Panc1 (cell line): ENCODE measurements at regions not wholly inside any gene's neighbourhood (a gene's known extent, or its start where the extent isn't known, plus 50 kb on each side); places are given as distances from the start of the nearest gene placed in this dataset.
A peak's percentile ranks its signal among the peaks of the same experiment; 100 is the strongest.

Experiments
- ATAC-seq: fragments of 200-7000 bp; cut with Tn5 transposase; 2 replicates; pipeline ENCODE4 v1.9.1; 2020; ENCODE audit warnings: mild to moderate bottlenecking, moderate library complexity
- BruUV-seq: library from RNA; stranded (reverse); fragments of 400-500 nt; replicated peaks from 2 replicates; lab custom pipeline; 2021; lab: Mats Ljungman, UMichigan
- CTCF ChIA-PET: fragments of 300-600 bp; sonication (Branson Sonifier 250); formaldehyde crosslinking; loops from one replicate; lab custom pipeline; 2022; ENCODE audit warnings: antibody characterized with exemption; lab: Charles Lee
- POLR2A ChIA-PET: fragments of 300-600 bp; sonication (Branson Sonifier 250); formaldehyde crosslinking; loops from one replicate; lab custom pipeline; 2022; ENCODE audit warnings: antibody characterized with exemption; lab: Charles Lee
- DNase-seq: peaks from one replicate; pipeline ENCODE4 v3.0.0-alpha.2; 2010; ENCODE audit warnings: low read depth, low spot score
- H3K27ac ChIP-seq: 2 replicates; pipeline ENCODE4 v1.5.1; 2011; ENCODE audit warnings: mild to moderate bottlenecking, low read length, inconsistent platforms
- H3K27me3 ChIP-seq: fragments of 200-500 bp; sonication (Bioruptor generic); 2 replicates; pipeline ENCODE4 v1.6.0; 2014; ENCODE audit warnings: low read length, inconsistent platforms; ENCODE audit not compliant: control insufficient read depth, insufficient read depth
- H3K36me3 ChIP-seq: fragments of 200-500 bp; sonication (Bioruptor generic); 2 replicates; pipeline ENCODE4 v1.5.1; 2014; ENCODE audit warnings: inconsistent platforms, mild to moderate bottlenecking, low read length, moderate library complexity; ENCODE audit not compliant: control insufficient read depth, insufficient read depth
- H3K4me1 ChIP-seq: 2 replicates; pipeline ENCODE4 v1.5.1; 2011; ENCODE audit warnings: inconsistent platforms, mild to moderate bottlenecking, low read length, moderate library complexity; ENCODE audit not compliant: control insufficient read depth, insufficient read depth
- H3K4me3 ChIP-seq, 2 experiments: 2 replicates each; pipeline ENCODE4 v1.5.1; 2011 to 2012; ENCODE audit warnings: low read depth in 2 of 2, low read length in 2 of 2, mild to moderate bottlenecking in 2 of 2, inconsistent platforms in 1 of 2, moderate library complexity in 1 of 2
- H3K9me3 ChIP-seq: fragments of 200-500 bp; sonication (Bioruptor generic); 2 replicates; pipeline ENCODE4 v1.5.1; 2014; ENCODE audit warnings: low read depth, mild to moderate bottlenecking, inconsistent platforms, low read length, moderate library complexity; ENCODE audit not compliant: control insufficient read depth, insufficient read depth
- CTCF ChIP-seq: fragments of 450-650 bp; IDR thresholded peaks from 2 replicates; pipeline ENCODE4 v1.5.1; 2017; ENCODE audit warnings: mild to moderate bottlenecking
- POLR2AphosphoS5 ChIP-seq: IDR thresholded peaks from 2 replicates; pipeline ENCODE4 v1.6.1; 2012; ENCODE audit warnings: mild to moderate bottlenecking, low read depth, low read length, moderate library complexity
- REST ChIP-seq, 2 experiments: IDR thresholded peaks; 2 replicates each; pipeline ENCODE4 v1.6.1; 2011 to 2012; ENCODE audit warnings: low read depth in 2 of 2, control low read depth in 1 of 2, low read length in 1 of 2, mild to moderate bottlenecking in 1 of 2, moderate library complexity in 1 of 2; ENCODE audit not compliant: insufficient read depth in 1 of 2
- SIN3A ChIP-seq: IDR thresholded peaks from 2 replicates; pipeline ENCODE4 v1.6.1; 2012; ENCODE audit warnings: low read depth, mild to moderate bottlenecking, low read length, moderate library complexity, borderline replicate concordance; ENCODE audit not compliant: insufficient read depth
- TCF7L2 ChIP-seq: IDR thresholded peaks from 2 replicates; pipeline ENCODE4 v1.6.1; 2011; ENCODE audit warnings: mild to moderate bottlenecking, low read depth, low read length, inconsistent platforms
- in situ Hi-C: cut with HindIII; loops from 2 replicates; pipeline ENCODE4 v1.10.0; 2016; ENCODE audit warnings: low sequenced_read_pairs, low pct_unique_long_range_greater_than_20kb
- intact Hi-C: fragments of 100-400 bp; cut with micrococcal nuclease; formaldehyde crosslinking; loops from one replicate; pipeline ENCODE4 v1.10.0; 2022; ENCODE audit not compliant: unreplicated experiment

- H3K27me3 ChIP-seq = peaks cover 11% of the 10 kb centered on the region
- no peaks in the 10 kb centered on the region for H3K9me3 ChIP-seq
- no peak overlapping the region for H3K4me3 ChIP-seq
- in situ Hi-C loops (no loop called here), intact Hi-C loops (no loop called here)
- H3K27ac ChIP-seq = no peak overlapping the region
- ChIA-PET CTCF (no interaction called here), POLR2A (no interaction called here)
- DNase-seq = no peak
- H3K4me1 ChIP-seq = no peaks in the 10 kb centered on the region
- no peaks in the 10 kb centered on the region for H3K36me3 ChIP-seq
- ATAC-seq = no peak
- no TSS peak for BruUV-seq
- TF ChIP-seq REST (IDR thresholded peaks at IDR 0.05; ENCODE audit: insufficient read depth in 1 of 2, low read depth in 2 of 2, low read length in 1 of 2) (no peak), TCF7L2 (no peak), POLR2AphosphoS5 (no peak), SIN3A (no peak), CTCF (no peak)
Observed at GRCh38 chr20:48531505-48531904, 296.3 kb downstream of the PREX1 start.

GRCh38 chr20:48530957-48531356, 296.8 kb downstream of the PREX1 start:
- H3K27ac ChIP-seq = no peak overlapping the region
- H3K4me3 ChIP-seq = no peak overlapping the region
- POLR2A ChIA-PET = no interaction called here

More at GRCh38 chr20:48530957-48531356, 296.8 kb downstream of the PREX1 start:
- DNase-seq (no peak), ATAC-seq (0 out of 2 replicates have a peak, but pooled peaks have one; percentile 34)
- peaks cover 14% of the 10 kb centered on the region for H3K27me3 ChIP-seq
- H3K36me3 ChIP-seq = no peaks in the 10 kb centered on the region
- TF ChIP-seq SIN3A = no peak
- no peak for TF ChIP-seq REST (IDR thresholded peaks at IDR 0.05; ENCODE audit: insufficient read depth in 1 of 2, low read depth in 2 of 2, low read length in 1 of 2)
- no peak for TF ChIP-seq CTCF
- no peak for TF ChIP-seq TCF7L2
- no peak for TF ChIP-seq POLR2AphosphoS5
- H3K4me1 ChIP-seq = no peaks in the 10 kb centered on the region
- intact Hi-C loops (no loop called here), in situ Hi-C loops (no loop called here)
- BruUV-seq = no TSS peak
- CTCF ChIA-PET = no interaction called here
- H3K9me3 ChIP-seq = no peaks in the 10 kb centered on the region
